GM19099 (cell line): ENCODE measurements at regions not wholly inside any gene's neighbourhood (a gene's known extent, or its start where the extent isn't known, plus 50 kb on each side); places are given as distances from the start of the nearest gene placed in this dataset.

ENCODE experiments used
- POLR2A ChIP-seq: IDR thresholded peaks from 3 replicates; pipeline ENCODE4 v1.6.1; 2011; ENCODE audit warnings: low read depth; ENCODE audit not compliant: insufficient read length; ENCODE audit errors: extremely low read depth

DNA sequence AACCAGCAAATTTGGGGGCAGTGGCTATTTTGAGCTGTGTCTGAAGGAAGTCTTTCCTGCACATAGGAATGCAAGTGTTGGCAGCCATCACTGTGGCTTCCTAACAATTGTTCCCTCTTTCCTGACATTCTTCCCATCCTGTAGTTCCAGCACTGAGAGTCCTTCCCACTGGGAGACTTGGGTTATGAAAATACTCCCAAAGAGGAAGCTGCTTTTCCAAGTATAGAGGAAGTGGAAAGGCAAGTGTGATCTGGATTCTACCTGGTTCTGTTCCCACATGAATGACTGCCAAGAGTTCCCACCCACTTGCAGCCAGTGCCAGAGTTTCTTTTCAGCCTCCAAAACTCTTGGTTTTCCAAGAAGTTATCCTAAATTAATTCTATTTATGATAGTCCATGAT lies 98.5 kb upstream of the CD53 start:
- TF ChIP-seq POLR2A = no peak

DNA sequence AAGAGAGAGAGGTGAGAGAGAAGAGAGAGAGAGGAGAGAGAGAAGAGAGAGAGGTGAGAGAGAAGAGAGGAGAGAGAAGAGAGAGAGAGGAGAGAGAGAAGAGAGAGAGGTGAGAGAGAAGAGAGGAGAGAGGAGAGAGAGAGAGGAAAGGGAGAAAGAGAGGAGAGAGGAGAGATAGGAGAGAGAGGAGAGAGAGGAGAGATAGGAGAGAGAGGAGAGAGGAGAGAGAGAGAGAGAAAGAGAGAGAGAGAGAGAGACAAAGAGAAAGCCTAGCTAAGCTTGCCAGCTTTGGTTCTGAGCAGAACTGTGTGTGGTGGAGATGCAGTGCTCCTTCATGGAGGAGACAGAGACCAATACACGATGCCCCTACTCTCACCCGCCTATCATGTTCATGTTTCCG lies 99.1 kb upstream of the KCNA3 start:
- no peak for TF ChIP-seq POLR2A

GRCh38 chr1:110771245-110772022 lies 96.7 kb upstream of the KCNA3 start:
- TF ChIP-seq POLR2A = no peak

GRCh38 chr1:110770832-110771231 lies 96.1 kb upstream of the KCNA3 start:
- TF ChIP-seq POLR2A = no peak

DNA sequence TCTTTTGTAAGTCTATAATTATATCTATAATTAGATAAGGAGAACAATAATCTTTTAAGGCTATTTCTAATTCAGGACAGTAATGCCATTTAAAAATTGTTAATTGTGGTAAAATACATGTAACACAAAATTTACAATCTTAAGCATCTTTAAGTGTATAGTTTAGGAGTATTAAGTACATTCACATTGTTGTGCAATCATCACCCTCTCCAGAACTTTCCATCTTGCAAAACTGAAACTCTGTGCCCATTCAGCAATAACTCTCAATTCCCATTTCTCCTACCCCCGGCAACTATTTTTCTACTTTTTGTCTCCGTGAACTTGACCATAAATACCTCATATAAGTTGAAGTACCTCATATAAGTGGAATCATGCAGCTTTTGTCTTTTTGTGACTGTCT lies 93.9 kb upstream of the KCNA3 start:
- TF ChIP-seq POLR2A = no peak

DNA sequence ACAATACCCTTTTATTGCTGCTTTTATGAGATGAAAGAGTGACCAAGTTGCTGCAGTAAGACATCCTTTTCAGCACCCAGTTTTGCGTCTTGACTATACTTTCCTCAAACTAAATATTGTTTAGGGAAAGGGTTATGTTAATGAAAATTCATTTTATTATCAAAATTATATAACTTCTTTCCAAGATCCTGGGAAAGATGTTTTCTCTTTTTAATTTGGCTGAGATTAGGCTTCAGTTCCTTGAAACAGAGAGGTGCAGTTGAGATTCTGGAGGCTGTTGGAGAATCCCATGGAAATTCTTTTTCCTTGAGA lies 91.6 kb upstream of the KCNA3 start:
- TF ChIP-seq POLR2A = no peak

- TF ChIP-seq POLR2A = no peak
Observed at GRCh38 chr1:110765640-110766335, 91.0 kb upstream of the KCNA3 start.

DNA sequence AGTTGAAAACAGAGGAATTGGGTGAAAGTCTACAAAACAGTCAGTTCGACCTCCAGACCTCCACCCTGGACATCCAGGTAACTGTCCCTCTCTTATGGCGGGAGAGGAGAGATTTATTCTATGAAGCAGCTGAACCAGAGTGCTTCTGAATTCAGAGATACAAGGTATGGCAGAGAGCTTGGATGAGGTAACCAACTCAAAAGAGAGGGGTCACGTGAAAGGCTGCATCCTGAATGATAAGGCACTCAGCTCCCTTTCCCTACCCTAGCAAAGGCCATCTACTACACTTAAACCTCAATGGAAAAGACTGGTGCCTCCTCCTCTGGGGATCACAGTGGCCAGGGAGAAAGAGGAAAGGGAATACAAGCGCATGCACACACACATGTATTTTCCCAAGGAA lies 88.4 kb upstream of the KCNA3 start:
- TF ChIP-seq POLR2A = no peak

- TF ChIP-seq POLR2A = no peak
Observed at GRCh38 chr1:110760321-110760720, 85.6 kb upstream of the KCNA3 start.

DNA sequence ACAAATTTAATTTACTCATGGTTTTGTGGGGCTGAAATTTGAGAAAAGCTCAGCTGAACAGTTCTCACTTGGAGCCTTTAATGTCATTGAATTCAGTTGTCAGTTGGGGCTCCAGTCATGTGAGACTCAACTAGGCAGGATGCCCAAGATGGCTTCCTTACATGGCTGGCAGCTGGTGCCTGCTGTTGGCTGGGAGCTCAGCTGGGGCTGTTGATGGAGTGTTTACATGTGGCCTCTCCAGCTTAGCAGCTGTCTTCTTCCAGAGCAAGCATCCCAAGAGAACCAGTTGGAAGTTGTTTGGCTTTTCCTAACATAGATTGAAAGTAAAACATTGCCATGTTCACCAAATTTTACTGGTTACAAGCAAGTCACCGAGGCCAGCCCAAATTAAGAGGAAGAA lies 81.8 kb upstream of the KCNA3 start:
- TF ChIP-seq POLR2A = no peak

- TF ChIP-seq POLR2A = no peak
Observed at GRCh38 chr1:110752941-110753725, 78.4 kb upstream of the KCNA3 start.

DNA sequence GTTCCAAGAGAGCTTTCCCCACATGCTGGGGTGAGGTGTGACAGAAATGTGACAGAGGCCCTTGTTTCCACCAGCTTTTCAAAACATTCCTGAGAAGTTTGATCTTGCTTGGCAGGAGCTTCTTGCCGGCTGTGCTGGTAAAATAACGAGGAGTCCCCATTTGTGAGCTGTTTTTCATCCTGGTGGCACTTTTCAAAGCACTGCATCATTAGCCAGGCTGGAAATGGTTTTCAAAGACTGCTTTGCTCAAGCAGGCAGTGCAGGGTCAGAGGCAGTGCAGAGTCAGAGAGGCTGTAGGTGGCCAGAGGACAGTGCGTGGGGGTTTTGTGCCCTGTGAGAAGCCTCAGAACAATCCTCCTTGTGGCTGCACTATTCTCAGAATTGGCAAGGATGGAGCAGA lies 75.8 kb upstream of the KCNA3 start:
- no peak for TF ChIP-seq POLR2A

DNA sequence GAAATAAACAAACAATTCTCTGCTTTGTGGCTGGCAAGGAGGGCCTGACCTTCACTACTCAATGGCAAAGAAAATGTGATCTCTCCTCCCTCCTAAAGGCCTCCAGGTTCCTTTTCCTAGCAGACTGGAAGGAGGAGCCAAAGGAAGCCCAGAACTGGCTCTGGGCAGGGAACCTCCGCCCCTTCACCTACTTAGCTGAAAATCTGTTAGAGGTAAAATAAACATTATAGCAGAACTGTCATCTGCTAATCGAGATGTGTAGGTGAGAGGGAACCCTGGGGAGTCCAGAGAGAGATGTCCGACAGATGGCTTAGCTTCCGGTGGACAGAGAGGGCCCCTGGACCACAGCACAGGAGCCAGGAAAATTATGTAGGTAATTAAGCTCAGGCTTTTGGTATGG lies 75.2 kb upstream of the KCNA3 start:
- TF ChIP-seq POLR2A = no peak

GRCh38 chr1:110746644-110747259 lies 72.0 kb upstream of the KCNA3 start:
- no peak for TF ChIP-seq POLR2A

GRCh38 chr1:110743397-110743796 lies 68.7 kb upstream of the KCNA3 start:
- no peak for TF ChIP-seq POLR2A

GRCh38 chr1:110736900-110737605 lies 62.3 kb upstream of the KCNA3 start:
- no peak for TF ChIP-seq POLR2A
